Sigmoid colon (tissue), 3 donors: ENCODE measurements at regions not wholly inside any gene's neighbourhood (a gene's known extent, or its start where the extent isn't known, plus 50 kb on each side); places are given as distances from the start of the nearest gene placed in this dataset.

ENCODE experiments used
- CTCF ChIP-seq, 4 experiments: fragments of 450-650 bp in 3 of 4; fragments of 200-600 bp in 1 of 4; IDR thresholded peaks; one replicate each; pipeline ENCODE4 v1.5.1; 2016 to 2019; ENCODE audit warnings: antibody characterized with exemption in 4 of 4, mild to moderate bottlenecking in 3 of 4, moderate library complexity in 2 of 4
- POLR2A ChIP-seq, 2 donors: fragments of 450-650 bp; IDR thresholded peaks; one replicate each; pipeline ENCODE4 v1.6.1; 2016; ENCODE audit warnings: antibody characterized with exemption in 2 of 2, mild to moderate bottlenecking in 2 of 2, moderate library complexity in 2 of 2

GRCh38 chr2:58436872-58437271 is 195.7 kb upstream of the FANCL start:
- TF ChIP-seq POLR2A (IDR thresholded peaks at IDR 0.05) (no peak), CTCF (IDR thresholded peaks at IDR 0.05) (no peak)
